ENCODE measurements at regions not wholly inside any gene's neighbourhood (a gene's known extent, or its start where the extent isn't known, plus 50 kb on each side); places are given as distances from the start of the nearest gene placed in this dataset.

DNA sequence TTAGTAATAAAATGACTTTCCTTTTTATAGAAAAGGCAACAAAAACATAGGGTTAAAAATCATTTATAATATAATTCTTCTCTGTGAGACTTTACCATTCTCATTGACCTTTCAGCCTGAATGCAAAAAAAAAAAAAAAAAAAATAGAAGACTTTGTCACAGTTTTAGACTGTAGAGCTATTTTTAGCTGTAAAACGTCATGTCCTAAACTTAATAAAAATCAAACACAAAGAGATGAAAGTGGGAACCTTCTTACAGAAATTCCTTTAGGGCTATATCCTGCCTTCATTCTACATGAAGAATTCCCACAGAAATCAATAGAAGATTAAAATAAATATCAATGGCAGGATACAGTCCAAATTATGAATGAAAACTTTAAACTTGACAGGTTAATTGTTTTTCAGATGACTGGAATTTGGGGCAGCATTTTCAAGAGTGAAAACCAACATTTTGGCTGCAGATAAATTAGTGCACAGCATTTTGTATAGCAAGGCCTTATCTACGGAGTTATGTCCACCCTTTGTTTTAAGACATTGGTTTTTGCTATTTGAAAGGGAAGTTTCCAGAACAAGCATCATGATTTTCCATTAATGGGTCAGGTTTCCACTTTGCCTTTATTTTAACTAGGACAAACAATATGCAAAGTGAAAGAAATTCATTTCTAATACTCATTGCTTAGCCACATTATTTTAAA, 219.5 kb downstream of the SPCS3 start:
- TF ChIP-seq ZNF138 (tag by site-specific recombination; IDR thresholded peaks at IDR 0.05; ENCODE audit: borderline replicate concordance) (no peak), ZSCAN30 (tag by site-specific recombination; IDR thresholded peaks at IDR 0.05) (no peak), KLF7 (tag by site-specific recombination; IDR thresholded peaks at IDR 0.05; ENCODE audit: borderline replicate concordance) (no peak), ZNF785 (tag by site-specific recombination; IDR thresholded peaks at IDR 0.05) (no peak), ZNF707 (tag by site-specific recombination; IDR thresholded peaks at IDR 0.05) (no peak), ZNF555 (tag by site-specific recombination; conservative IDR thresholded peaks at IDR 0.05) (no peak), ZSCAN23 (tag by site-specific recombination; IDR thresholded peaks at IDR 0.05) (no peak), ZNF155 (tag by site-specific recombination; IDR thresholded peaks at IDR 0.05) (no peak), ZNF121 (tag by site-specific recombination; IDR thresholded peaks at IDR 0.05) (no peak)
- TF ChIP-seq, protein P1, sequence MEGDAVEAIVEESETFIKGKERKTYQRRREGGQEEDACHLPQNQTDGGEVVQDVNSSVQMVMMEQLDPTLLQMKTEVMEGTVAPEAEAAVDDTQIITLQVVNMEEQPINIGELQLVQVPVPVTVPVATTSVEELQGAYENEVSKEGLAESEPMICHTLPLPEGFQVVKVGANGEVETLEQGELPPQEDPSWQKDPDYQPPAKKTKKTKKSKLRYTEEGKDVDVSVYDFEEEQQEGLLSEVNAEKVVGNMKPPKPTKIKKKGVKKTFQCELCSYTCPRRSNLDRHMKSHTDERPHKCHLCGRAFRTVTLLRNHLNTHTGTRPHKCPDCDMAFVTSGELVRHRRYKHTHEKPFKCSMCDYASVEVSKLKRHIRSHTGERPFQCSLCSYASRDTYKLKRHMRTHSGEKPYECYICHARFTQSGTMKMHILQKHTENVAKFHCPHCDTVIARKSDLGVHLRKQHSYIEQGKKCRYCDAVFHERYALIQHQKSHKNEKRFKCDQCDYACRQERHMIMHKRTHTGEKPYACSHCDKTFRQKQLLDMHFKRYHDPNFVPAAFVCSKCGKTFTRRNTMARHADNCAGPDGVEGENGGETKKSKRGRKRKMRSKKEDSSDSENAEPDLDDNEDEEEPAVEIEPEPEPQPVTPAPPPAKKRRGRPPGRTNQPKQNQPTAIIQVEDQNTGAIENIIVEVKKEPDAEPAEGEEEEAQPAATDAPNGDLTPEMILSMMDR (tag by site-specific recombination; IDR thresholded peaks at IDR 0.05): no peak
- TF ChIP-seq, protein P2, sequence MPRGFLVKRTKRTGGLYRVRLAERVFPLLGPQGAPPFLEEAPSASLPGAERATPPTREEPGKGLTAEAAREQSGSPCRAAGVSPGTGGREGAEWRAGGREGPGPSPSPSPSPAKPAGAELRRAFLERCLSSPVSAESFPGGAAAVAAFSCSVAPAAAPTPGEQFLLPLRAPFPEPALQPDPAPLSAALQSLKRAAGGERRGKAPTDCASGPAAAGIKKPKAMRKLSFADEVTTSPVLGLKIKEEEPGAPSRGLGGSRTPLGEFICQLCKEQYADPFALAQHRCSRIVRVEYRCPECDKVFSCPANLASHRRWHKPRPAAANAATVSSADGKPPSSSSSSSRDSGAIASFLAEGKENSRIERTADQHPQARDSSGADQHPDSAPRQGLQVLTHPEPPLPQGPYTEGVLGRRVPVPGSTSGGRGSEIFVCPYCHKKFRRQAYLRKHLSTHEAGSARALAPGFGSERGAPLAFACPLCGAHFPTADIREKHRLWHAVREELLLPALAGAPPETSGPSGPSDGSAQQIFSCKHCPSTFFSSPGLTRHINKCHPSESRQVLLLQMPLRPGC (tag by site-specific recombination; IDR thresholded peaks at IDR 0.05): no peak
